Mesenchymal stem cell (in vitro differentiated cells and primary cell): ENCODE measurements at regions not wholly inside any gene's neighbourhood (a gene's known extent, or its start where the extent isn't known, plus 50 kb on each side); places are given as distances from the start of the nearest gene placed in this dataset.
"Not testable (repeated sequence)": the region's sequence is repeated elsewhere in the genome, so short reads cannot be mapped to it uniquely, and the experiment has no call there.

ENCODE experiments used
- DNase-seq: peaks from one replicate; pipeline ENCODE4 v3.0.0-alpha.2; 2013
- H2AFZ ChIP-seq: one replicate; pipeline ENCODE4 v1.6.1; 2013; ENCODE audit warnings: low read depth, mild to moderate bottlenecking, control low read depth, inconsistent platforms, low read length, moderate library complexity
- H2AK5ac ChIP-seq: 2 replicates; pipeline ENCODE4 v1.6.1; 2013; ENCODE audit warnings: low read length, moderate library complexity, mild to moderate bottlenecking, inconsistent platforms; ENCODE audit not compliant: severe bottlenecking
- H2BK120ac ChIP-seq: one replicate; pipeline ENCODE4 v1.6.1; 2013; ENCODE audit warnings: low read depth, mild to moderate bottlenecking, inconsistent platforms, low read length, moderate library complexity
- H2BK12ac ChIP-seq, 2 experiments: one replicate each; pipeline ENCODE4 v1.6.1; 2013; ENCODE audit warnings: inconsistent platforms in 2 of 2, low read length in 2 of 2, mild to moderate bottlenecking in 2 of 2, moderate library complexity in 2 of 2, control low read depth in 1 of 2
- H2BK15ac ChIP-seq: one replicate; pipeline ENCODE4 v1.6.1; 2013; ENCODE audit warnings: mild to moderate bottlenecking, low read depth, inconsistent platforms; ENCODE audit not compliant: poor library complexity, severe bottlenecking
- H2BK5ac ChIP-seq: 2 replicates; pipeline ENCODE4 v1.6.1; 2013; ENCODE audit warnings: low read depth, mild to moderate bottlenecking, low read length, control low read depth, inconsistent platforms; ENCODE audit not compliant: poor library complexity, severe bottlenecking
- H3K14ac ChIP-seq, 2 experiments: one replicate each; pipeline ENCODE4 v1.6.1; 2013; ENCODE audit warnings: inconsistent platforms in 2 of 2, low read length in 2 of 2, control low read depth in 1 of 2, mild to moderate bottlenecking in 1 of 2, moderate library complexity in 1 of 2
- H3K18ac ChIP-seq, 2 experiments: one replicate each; pipeline ENCODE4 v1.6.1; 2013; ENCODE audit warnings: inconsistent platforms in 2 of 2, low read length in 2 of 2, control low read depth in 1 of 2, low read depth in 1 of 2, mild to moderate bottlenecking in 1 of 2
- H3K23ac ChIP-seq, 2 experiments: one replicate each; pipeline ENCODE4 v1.6.1; 2013; ENCODE audit warnings: inconsistent platforms in 2 of 2, low read length in 2 of 2, mild to moderate bottlenecking in 2 of 2, moderate library complexity in 2 of 2, control low read depth in 1 of 2
- H3K27ac ChIP-seq: 2 replicates; pipeline ENCODE4 v1.5.1; 2013; ENCODE audit warnings: mild to moderate bottlenecking, moderate library complexity, low read length, control low read depth, inconsistent platforms; ENCODE audit not compliant: poor library complexity, severe bottlenecking
- H3K27me3 ChIP-seq, 2 experiments: 2 replicates each; pipeline versions ENCODE4 v1.6.1 to v1.7.0; 2013; ENCODE audit warnings: low read length in 2 of 2, mild to moderate bottlenecking in 2 of 2, moderate library complexity in 2 of 2, control low read depth in 1 of 2, inconsistent platforms in 1 of 2; ENCODE audit not compliant: control insufficient read depth in 1 of 2, insufficient read depth in 1 of 2
- H3K36me3 ChIP-seq, 2 experiments: 2 replicates each; pipeline versions ENCODE4 v1.6.1 to v1.7.0; 2013; ENCODE audit warnings: low read length in 2 of 2, control low read depth in 1 of 2, inconsistent platforms in 1 of 2, low read depth in 1 of 2, mild to moderate bottlenecking in 1 of 2; ENCODE audit not compliant: insufficient read depth in 2 of 2, control insufficient read depth in 1 of 2
- H3K4ac ChIP-seq, 2 experiments: one replicate each; pipeline ENCODE4 v1.6.1; 2013; ENCODE audit warnings: inconsistent platforms in 2 of 2, low read length in 2 of 2, mild to moderate bottlenecking in 2 of 2, moderate library complexity in 2 of 2, control low read depth in 1 of 2, low read depth in 1 of 2
- H3K4me1 ChIP-seq: 2 replicates; pipeline ENCODE4 v1.6.1; 2013; ENCODE audit warnings: low read depth, low read length, control low read depth; ENCODE audit not compliant: control insufficient read depth, insufficient read depth
- H3K4me2 ChIP-seq: 2 replicates; pipeline ENCODE4 v1.6.1; 2013; ENCODE audit warnings: low read length, mild to moderate bottlenecking, inconsistent platforms; ENCODE audit not compliant: poor library complexity, severe bottlenecking
- H3K4me3 ChIP-seq, 2 experiments: 2 replicates each; pipeline versions ENCODE4 v1.5.1 to v1.7.0; 2013; ENCODE audit warnings: low read length in 2 of 2, mild to moderate bottlenecking in 2 of 2, control low read depth in 1 of 2, low read depth in 1 of 2; ENCODE audit not compliant: insufficient read depth in 1 of 2
- H3K79me1 ChIP-seq: replicated peaks from 2 replicates; pipeline ENCODE4 v1.6.1; 2013; ENCODE audit warnings: mild to moderate bottlenecking, control low read depth, low read length, inconsistent platforms; ENCODE audit not compliant: poor library complexity, severe bottlenecking
- H3K9ac ChIP-seq: 2 replicates; pipeline ENCODE4 v1.7.0; 2013; ENCODE audit warnings: mild to moderate bottlenecking, low read length, moderate library complexity
- H3K9me3 ChIP-seq: 2 replicates; pipeline ENCODE4 v1.7.0; 2013; ENCODE audit warnings: mild to moderate bottlenecking, low read length; ENCODE audit not compliant: control insufficient read depth
- H4K8ac ChIP-seq: one replicate; pipeline ENCODE4 v1.6.1; 2013; ENCODE audit warnings: inconsistent platforms, mild to moderate bottlenecking, low read length, moderate library complexity
- H4K91ac ChIP-seq: one replicate; pipeline ENCODE4 v1.6.1; 2013; ENCODE audit warnings: mild to moderate bottlenecking, low read length, inconsistent platforms
- WGBS: methylation state at CpG from one replicate; pipeline ENCODE4 v1.1.7; 2013; ENCODE audit warnings: mixed read lengths; 5-methylcytosine and 5-hydroxymethylcytosine counted together

DNA sequence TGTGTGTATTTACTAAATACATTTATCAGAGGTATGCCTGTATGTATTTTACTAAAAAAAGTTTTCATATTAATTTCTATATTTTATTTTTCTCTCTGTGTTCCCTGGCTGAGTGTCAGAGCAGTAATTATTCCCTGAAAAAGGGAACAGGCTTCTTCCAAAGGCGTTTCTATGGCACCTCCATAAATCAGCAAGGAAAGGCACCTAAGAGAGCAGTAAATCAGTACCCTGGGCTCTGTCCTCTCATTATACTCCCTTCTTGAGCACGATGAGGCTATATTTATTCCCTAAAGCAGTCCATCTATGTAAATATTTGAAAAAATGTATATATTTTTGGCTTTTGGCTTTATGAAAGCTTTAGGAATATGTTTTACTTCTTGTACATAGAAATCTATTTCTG lies 806.3 kb downstream of the PRIM2 start:
- not testable (repeated sequence) for H2BK12ac ChIP-seq, H3K27me3 ChIP-seq, H2BK120ac ChIP-seq, H3K4ac ChIP-seq, H2BK5ac ChIP-seq, H3K9ac ChIP-seq, H2AK5ac ChIP-seq, H3K4me2 ChIP-seq, H3K79me1 ChIP-seq, H3K4me3 ChIP-seq, H3K36me3 ChIP-seq, H3K27ac ChIP-seq, DNase-seq, H3K4me1 ChIP-seq, H3K9me3 ChIP-seq, H2AFZ ChIP-seq, H4K8ac ChIP-seq, H4K91ac ChIP-seq, H3K14ac ChIP-seq, H3K18ac ChIP-seq, H3K23ac ChIP-seq, H2BK15ac ChIP-seq
- 17% methylated on average over 1 of the region's 2 CpGs for WGBS

DNA sequence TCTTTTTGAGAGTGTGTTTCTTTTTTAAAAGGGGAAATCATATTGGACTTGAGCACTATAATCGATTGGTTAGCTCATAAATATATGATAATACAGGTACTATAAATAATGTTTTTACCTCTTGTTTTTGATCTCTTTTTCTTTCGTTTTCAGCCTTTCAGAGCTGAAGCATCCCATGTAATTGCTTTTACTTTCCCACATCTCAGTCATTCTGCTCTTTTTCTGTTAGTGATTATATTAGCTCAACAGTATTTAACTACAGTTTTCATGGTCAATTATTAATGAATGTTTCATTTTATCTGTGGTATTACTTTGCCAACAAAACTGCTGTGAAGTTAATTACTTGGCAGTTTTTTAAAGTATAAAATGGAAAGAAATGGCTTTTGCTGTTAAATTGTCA lies 811.1 kb downstream of the PRIM2 start:
- not testable (repeated sequence) for H3K4me1 ChIP-seq, H2BK120ac ChIP-seq, H3K27ac ChIP-seq

DNA sequence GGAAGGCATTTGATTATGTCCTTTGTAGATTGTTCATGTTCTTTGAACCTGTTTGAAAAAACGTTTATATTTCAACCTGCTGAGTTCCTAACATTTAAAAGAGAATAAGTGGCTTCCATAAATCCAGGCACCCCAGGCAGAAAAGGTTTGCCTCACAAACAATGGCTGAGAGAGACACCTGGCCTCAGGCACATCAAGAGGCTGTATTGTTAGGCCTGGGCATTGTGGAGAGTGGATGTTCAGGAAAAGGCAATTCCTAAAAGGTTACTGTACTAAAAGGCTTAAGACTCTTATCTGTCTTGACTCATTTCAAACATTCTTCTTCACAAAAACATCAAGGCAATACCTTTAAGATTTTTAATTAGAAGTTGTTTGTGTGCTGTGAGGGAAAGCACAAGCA lies 811.7 kb downstream of the PRIM2 start:
- H2AK5ac ChIP-seq, H3K4me1 ChIP-seq, H2BK5ac ChIP-seq, H4K8ac ChIP-seq, H3K18ac ChIP-seq, H3K9me3 ChIP-seq, H2BK15ac ChIP-seq, H3K36me3 ChIP-seq, DNase-seq, H3K14ac ChIP-seq, H3K27ac ChIP-seq, H4K91ac ChIP-seq, H2AFZ ChIP-seq, H3K23ac ChIP-seq, H3K4me2 ChIP-seq, H3K4me3 ChIP-seq, H3K9ac ChIP-seq, H3K79me1 ChIP-seq, H2BK12ac ChIP-seq, H3K27me3 ChIP-seq, H3K4ac ChIP-seq, H2BK120ac ChIP-seq: not testable (repeated sequence)
- WGBS, result no CpG with 5 or more reads among the region's 1 CpG

More for the DNA sequence above, 811.1 kb downstream of the PRIM2 start:
- H3K27me3 ChIP-seq, H4K8ac ChIP-seq, H3K36me3 ChIP-seq, H3K18ac ChIP-seq, H3K9ac ChIP-seq, H3K79me1 ChIP-seq, H2AFZ ChIP-seq, DNase-seq, H3K4ac ChIP-seq, H3K4me3 ChIP-seq, H3K4me2 ChIP-seq, H2BK15ac ChIP-seq, H2BK12ac ChIP-seq, H3K23ac ChIP-seq, H3K9me3 ChIP-seq, H4K91ac ChIP-seq, H2BK5ac ChIP-seq, H2AK5ac ChIP-seq, H3K14ac ChIP-seq: not testable (repeated sequence)
- no CpG with 5 or more reads among the region's 2 CpGs for WGBS

DNA sequence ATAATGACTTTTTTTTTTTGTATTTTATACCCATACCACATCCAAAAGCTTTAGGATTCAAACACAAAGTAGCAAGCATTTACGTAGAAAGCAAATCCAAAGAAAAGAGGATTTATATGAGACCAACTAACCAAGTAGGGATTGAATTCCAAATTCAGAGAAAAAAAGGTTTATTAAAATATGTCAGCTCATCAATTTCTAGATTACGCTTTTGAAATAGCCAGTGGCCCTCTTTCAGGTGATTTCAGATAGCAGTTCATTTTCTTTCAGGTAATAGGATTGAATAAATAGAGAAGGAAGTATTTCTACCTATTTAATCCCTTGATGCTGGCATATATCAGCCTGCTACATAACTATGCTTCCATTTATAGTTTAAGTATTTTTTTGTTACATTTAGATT lies 822.3 kb downstream of the PRIM2 start:
- not testable (repeated sequence) for H3K4me3 ChIP-seq, H2AK5ac ChIP-seq, H2BK12ac ChIP-seq, H3K27me3 ChIP-seq, H2BK5ac ChIP-seq, H2BK120ac ChIP-seq, H4K91ac ChIP-seq, H3K18ac ChIP-seq, H3K9me3 ChIP-seq, H3K9ac ChIP-seq, H3K4me2 ChIP-seq, H3K27ac ChIP-seq, H4K8ac ChIP-seq, H3K4ac ChIP-seq, H3K14ac ChIP-seq, H3K4me1 ChIP-seq, H3K23ac ChIP-seq, H3K36me3 ChIP-seq, DNase-seq, H3K79me1 ChIP-seq, H2AFZ ChIP-seq, H2BK15ac ChIP-seq
- WGBS, result no CpG with 5 or more reads among the region's 2 CpGs
